ENCODE measurements at regions not wholly inside any gene's neighbourhood (a gene's known extent, or its start where the extent isn't known, plus 50 kb on each side); places are given as distances from the start of the nearest gene placed in this dataset.

DNA sequence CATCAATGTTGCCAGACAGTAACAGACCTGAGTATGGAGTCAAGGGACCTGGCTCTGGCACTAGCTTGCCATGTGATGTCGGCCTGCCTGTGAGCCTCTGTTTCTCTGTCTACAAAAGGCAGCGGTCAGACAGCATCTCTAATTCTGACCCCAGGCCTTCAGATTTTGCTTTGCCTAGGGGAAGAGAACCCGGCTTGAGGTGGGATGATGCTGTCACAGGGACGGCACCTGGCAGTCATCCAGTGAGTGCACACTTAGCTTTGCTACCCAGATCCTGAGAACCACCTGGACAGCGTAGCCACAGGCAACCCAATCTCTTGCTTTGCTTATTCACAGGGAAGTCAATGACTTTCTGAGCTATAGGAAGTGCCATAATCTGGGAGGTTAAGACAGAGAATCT, 135.2 kb upstream of the SALL1 start:
- TF ChIP-seq, protein P1, sequence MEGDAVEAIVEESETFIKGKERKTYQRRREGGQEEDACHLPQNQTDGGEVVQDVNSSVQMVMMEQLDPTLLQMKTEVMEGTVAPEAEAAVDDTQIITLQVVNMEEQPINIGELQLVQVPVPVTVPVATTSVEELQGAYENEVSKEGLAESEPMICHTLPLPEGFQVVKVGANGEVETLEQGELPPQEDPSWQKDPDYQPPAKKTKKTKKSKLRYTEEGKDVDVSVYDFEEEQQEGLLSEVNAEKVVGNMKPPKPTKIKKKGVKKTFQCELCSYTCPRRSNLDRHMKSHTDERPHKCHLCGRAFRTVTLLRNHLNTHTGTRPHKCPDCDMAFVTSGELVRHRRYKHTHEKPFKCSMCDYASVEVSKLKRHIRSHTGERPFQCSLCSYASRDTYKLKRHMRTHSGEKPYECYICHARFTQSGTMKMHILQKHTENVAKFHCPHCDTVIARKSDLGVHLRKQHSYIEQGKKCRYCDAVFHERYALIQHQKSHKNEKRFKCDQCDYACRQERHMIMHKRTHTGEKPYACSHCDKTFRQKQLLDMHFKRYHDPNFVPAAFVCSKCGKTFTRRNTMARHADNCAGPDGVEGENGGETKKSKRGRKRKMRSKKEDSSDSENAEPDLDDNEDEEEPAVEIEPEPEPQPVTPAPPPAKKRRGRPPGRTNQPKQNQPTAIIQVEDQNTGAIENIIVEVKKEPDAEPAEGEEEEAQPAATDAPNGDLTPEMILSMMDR (IDR thresholded peaks at IDR 0.05; ENCODE audit: low read depth, low read length), result no peak
- TF ChIP-seq EZH2phosphoT487 (IDR thresholded peaks at IDR 0.05; ENCODE audit: low read depth), result no peak
